A673 (cell line): ENCODE measurements at regions not wholly inside any gene's neighbourhood (a gene's known extent, or its start where the extent isn't known, plus 50 kb on each side); places are given as distances from the start of the nearest gene placed in this dataset.

Source experiments
- BruUV-seq: library from RNA; stranded (reverse); fragments of 400-500 nt; replicated peaks from 2 replicates; lab custom pipeline; 2021; lab: Mats Ljungman, UMichigan
- CTCF ChIA-PET: fragments of 300-600 bp; sonication (Branson Sonifier 250); formaldehyde crosslinking; loops from one replicate; lab custom pipeline; 2022; ENCODE audit warnings: antibody characterized with exemption; lab: Charles Lee
- POLR2A ChIA-PET: fragments of 300-600 bp; sonication (Branson Sonifier 250); formaldehyde crosslinking; loops from one replicate; lab custom pipeline; 2022; ENCODE audit warnings: antibody characterized with exemption; ENCODE audit not compliant: low non-redundant PET; lab: Charles Lee
- DNase-seq: peaks from one replicate; pipeline ENCODE4 v3.0.0-alpha.2; 2015; ENCODE audit warnings: low spot score
- H3K27ac ChIP-seq: fragments of 200-600 bp; sonication (generic); 2 replicates; pipeline ENCODE4 v1.5.1; 2016; ENCODE audit warnings: mixed run types, low read depth, mild to moderate bottlenecking, mixed read lengths, antibody characterized with exemption, low read length; ENCODE audit not compliant: poor library complexity, severe bottlenecking
- H3K27me3 ChIP-seq: fragments of 200-600 bp; sonication (generic); replicated peaks from 2 replicates; pipeline ENCODE4 v1.6.1; 2017; ENCODE audit warnings: mixed run types, low read depth, mild to moderate bottlenecking, mixed read lengths, antibody characterized with exemption, low read length; ENCODE audit not compliant: insufficient read depth, poor library complexity
- H3K36me3 ChIP-seq: fragments of 200-600 bp; sonication (generic); 2 replicates; pipeline ENCODE4 v1.6.1; 2016; ENCODE audit warnings: mixed run types, mild to moderate bottlenecking, mixed read lengths, antibody characterized with exemption, low read length; ENCODE audit not compliant: insufficient read depth, poor library complexity, severe bottlenecking
- H3K4me1 ChIP-seq: fragments of 200-600 bp; sonication (generic); 2 replicates; pipeline ENCODE4 v1.6.1; 2017; ENCODE audit warnings: mixed run types, mild to moderate bottlenecking, mixed read lengths, antibody characterized with exemption, low read length; ENCODE audit not compliant: insufficient read depth, poor library complexity, severe bottlenecking
- H3K4me3 ChIP-seq: fragments of 200-600 bp; sonication (generic); 2 replicates; pipeline ENCODE4 v1.5.1; 2016; ENCODE audit warnings: low read depth, mixed run types, mild to moderate bottlenecking, mixed read lengths, low read length; ENCODE audit not compliant: poor library complexity, severe bottlenecking
- H3K9me3 ChIP-seq: fragments of 200-600 bp; sonication (generic); 2 replicates; pipeline ENCODE4 v1.6.1; 2016; ENCODE audit warnings: mixed run types, low read depth, mild to moderate bottlenecking, mixed read lengths, antibody characterized with exemption, low read length; ENCODE audit not compliant: poor library complexity, severe bottlenecking
- EZH2 ChIP-seq: fragments of 200-600 bp; sonication (generic); IDR thresholded peaks from 2 replicates; pipeline ENCODE4 v1.6.1; 2017; ENCODE audit warnings: borderline replicate concordance, low read depth, mild to moderate bottlenecking, mixed read lengths, antibody characterized with exemption, low read length; ENCODE audit not compliant: poor library complexity, severe bottlenecking
- intact Hi-C: fragments of 100-400 bp; cut with micrococcal nuclease; formaldehyde crosslinking; loops from one replicate; pipeline ENCODE4 v1.10.0; 2022; ENCODE audit not compliant: unreplicated experiment
- TF ChIP-seq, protein P1 (sequence below): fragments of 300-800, 200-600 bp; sonication (generic); conservative IDR thresholded peaks from 2 replicates; pipeline ENCODE4 v1.5.1; 2017; ENCODE audit warnings: low read depth, mild to moderate bottlenecking, antibody characterized with exemption, low read length, moderate library complexity, mixed read lengths

GRCh38 chr7:49398236-49398635 is 375.2 kb upstream of the VWC2 start:
- no peak for DNase-seq
- CTCF ChIA-PET: no interaction called here
- POLR2A ChIA-PET: no interaction called here
- Histone ChIP-seq H3K27me3 (no peaks in the 10 kb centered on the region), H3K4me3 (no peak overlapping the region), H3K27ac (no peak overlapping the region), H3K4me1 (no peaks in the 10 kb centered on the region), H3K36me3 (no peaks in the 10 kb centered on the region), H3K9me3 (peaks cover 13% of the 10 kb centered on the region)
- intact Hi-C loops: no loop called here
- TF ChIP-seq EZH2: no peak
- TF ChIP-seq, protein P1, sequence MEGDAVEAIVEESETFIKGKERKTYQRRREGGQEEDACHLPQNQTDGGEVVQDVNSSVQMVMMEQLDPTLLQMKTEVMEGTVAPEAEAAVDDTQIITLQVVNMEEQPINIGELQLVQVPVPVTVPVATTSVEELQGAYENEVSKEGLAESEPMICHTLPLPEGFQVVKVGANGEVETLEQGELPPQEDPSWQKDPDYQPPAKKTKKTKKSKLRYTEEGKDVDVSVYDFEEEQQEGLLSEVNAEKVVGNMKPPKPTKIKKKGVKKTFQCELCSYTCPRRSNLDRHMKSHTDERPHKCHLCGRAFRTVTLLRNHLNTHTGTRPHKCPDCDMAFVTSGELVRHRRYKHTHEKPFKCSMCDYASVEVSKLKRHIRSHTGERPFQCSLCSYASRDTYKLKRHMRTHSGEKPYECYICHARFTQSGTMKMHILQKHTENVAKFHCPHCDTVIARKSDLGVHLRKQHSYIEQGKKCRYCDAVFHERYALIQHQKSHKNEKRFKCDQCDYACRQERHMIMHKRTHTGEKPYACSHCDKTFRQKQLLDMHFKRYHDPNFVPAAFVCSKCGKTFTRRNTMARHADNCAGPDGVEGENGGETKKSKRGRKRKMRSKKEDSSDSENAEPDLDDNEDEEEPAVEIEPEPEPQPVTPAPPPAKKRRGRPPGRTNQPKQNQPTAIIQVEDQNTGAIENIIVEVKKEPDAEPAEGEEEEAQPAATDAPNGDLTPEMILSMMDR: no peak
- no TSS peak for BruUV-seq

DNA sequence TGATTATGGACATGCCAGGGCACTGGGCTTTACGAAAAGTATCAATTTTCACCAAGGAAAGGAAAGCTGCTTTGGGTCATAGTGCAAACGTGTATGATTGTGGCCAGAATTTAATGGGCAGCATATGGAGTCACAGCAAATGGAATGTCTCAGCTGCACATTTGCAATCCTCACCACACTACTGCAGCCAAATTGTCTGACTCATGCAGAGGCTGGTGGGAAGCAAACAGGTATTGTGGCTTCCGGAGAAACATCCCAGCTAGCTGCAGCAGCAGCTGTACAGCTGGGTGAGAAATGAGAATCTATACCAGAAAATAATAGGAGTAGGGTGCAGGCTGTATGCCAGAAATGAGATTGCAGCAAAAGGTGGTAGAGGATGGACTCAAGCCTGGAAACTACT is 374.7 kb upstream of the VWC2 start:
- ChIA-PET POLR2A (no interaction called here), CTCF (no interaction called here)
- H3K27ac ChIP-seq: no peak overlapping the region
- no peak for TF ChIP-seq EZH2
- TF ChIP-seq, protein P1: no peak
- H3K9me3 ChIP-seq: peaks cover 13% of the 10 kb centered on the region
- H3K36me3 ChIP-seq: no peaks in the 10 kb centered on the region
- no TSS peak for BruUV-seq
- no peak for DNase-seq
- intact Hi-C loops: no loop called here
- no peaks in the 10 kb centered on the region for H3K27me3 ChIP-seq
- H3K4me1 ChIP-seq: no peaks in the 10 kb centered on the region
- no peak overlapping the region for H3K4me3 ChIP-seq

GRCh38 chr7:49400891-49401550 is 372.4 kb upstream of the VWC2 start:
- Histone ChIP-seq H3K9me3 (peaks cover 13% of the 10 kb centered on the region), H3K36me3 (no peaks in the 10 kb centered on the region), H3K4me1 (no peaks in the 10 kb centered on the region), H3K27me3 (no peaks in the 10 kb centered on the region), H3K27ac (no peak overlapping the region), H3K4me3 (no peak overlapping the region)
- BruUV-seq: no TSS peak
- ChIA-PET POLR2A (no interaction called here), CTCF (no interaction called here)
- intact Hi-C loops: no loop called here
- TF ChIP-seq, protein P1: no peak
- no peak for TF ChIP-seq EZH2
- no peak for DNase-seq
